Body of pancreas (tissue), 4 donors: ENCODE measurements at regions not wholly inside any gene's neighbourhood (a gene's known extent, or its start where the extent isn't known, plus 50 kb on each side); places are given as distances from the start of the nearest gene placed in this dataset.
"Not testable (repeated sequence)": the region's sequence is repeated elsewhere in the genome, so short reads cannot be mapped to it uniquely, and the experiment has no call there.

Experiments
- ATAC-seq: fragments of 150-250 bp; one replicate; pipeline ENCODE4 v1.9.1; 2016
- DNase-seq, 4 donors: peaks; one replicate each; pipeline ENCODE4 v3.0.0-alpha.2; 2019
- H3K27ac ChIP-seq, 4 donors: fragments of 200-600 bp; sonication (generic); 1 replicate in 3 of 4; 2 replicates in 1 of 4; pipeline versions ENCODE4 v1.5.1 to v1.6.1; 2016 to 2019; ENCODE audit warnings: mild to moderate bottlenecking in 1 of 4, mixed read lengths in 1 of 4, moderate library complexity in 1 of 4
- H3K27me3 ChIP-seq, 2 donors: fragments of 200-600 bp; sonication (generic); one replicate each; pipeline ENCODE4 v1.6.0; 2016; ENCODE audit warnings: mild to moderate bottlenecking in 1 of 2
- H3K36me3 ChIP-seq, 2 donors: fragments of 200-600 bp; sonication (generic); replicated peaks in 1 of 2; 2 replicates each; pipeline ENCODE4 v1.5.1; 2016; ENCODE audit warnings: low read depth in 2 of 2; ENCODE audit not compliant: insufficient read depth in 1 of 2
- H3K4me1 ChIP-seq: fragments of 200-600 bp; sonication (generic); one replicate; pipeline ENCODE4 v1.6.0; 2016
- H3K4me3 ChIP-seq, 2 donors: fragments of 200-600 bp; sonication (generic); 1 replicate in 1 of 2; 2 replicates in 1 of 2; pipeline ENCODE4 v1.5.1; 2016 to 2019
- H3K9me3 ChIP-seq, 3 donors: fragments of 200-600 bp; sonication (generic); 1 replicate in 2 of 3; 2 replicates in 1 of 3; pipeline ENCODE4 v1.5.1; 2016
- POLR2A ChIP-seq, 3 donors: fragments of 450-650 bp; IDR thresholded peaks; one replicate each; pipeline ENCODE4 v1.6.1; 2016; ENCODE audit warnings: antibody characterized with exemption in 3 of 3, mild to moderate bottlenecking in 2 of 3
- WGBS, 2 donors: methylation state at CpG; one replicate each; pipeline ENCODE4 v1.1.5; 2017; 5-methylcytosine and 5-hydroxymethylcytosine counted together
- intact Hi-C: fragments of 100-400 bp; cut with DNase I; formaldehyde crosslinking; loops from one replicate; pipeline ENCODE4 v1.15.1; 2023
- TF ChIP-seq, protein P1 (sequence below), 7 experiments: fragments of 450-650 bp in 4 of 7; fragments of 200-600 bp in 3 of 7; sonication (generic) in 3 of 7; IDR thresholded peaks; one replicate each; pipeline ENCODE4 v1.5.1; 2016 to 2019; ENCODE audit warnings: antibody characterized with exemption in 7 of 7

DNA sequence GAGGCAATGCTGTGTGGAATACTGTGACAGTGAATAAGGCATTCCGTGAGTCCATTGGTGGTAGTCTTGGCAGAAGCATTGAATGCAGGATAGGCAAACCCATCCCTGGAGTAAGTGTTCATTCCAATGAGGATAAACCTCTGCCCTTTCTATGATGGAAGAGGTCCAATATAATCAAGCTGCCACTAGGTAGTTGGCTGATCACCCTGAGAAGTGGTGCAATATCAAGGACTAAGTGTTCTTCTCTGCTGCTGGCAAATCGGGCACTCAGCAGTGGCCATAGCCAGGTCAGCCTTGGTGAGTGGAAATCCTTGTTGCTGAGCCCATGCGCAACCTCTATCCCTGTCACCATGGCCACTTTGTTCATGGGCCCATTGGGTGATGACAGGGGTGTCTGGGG lies 70.1 kb downstream of the FBXO4 start:
- no peak overlapping the region for H3K27ac ChIP-seq
- ATAC-seq (no peak), DNase-seq (no peak)
- no peak overlapping the region for H3K4me3 ChIP-seq
- H3K4me1 ChIP-seq, result no peaks in the 10 kb centered on the region
- TF ChIP-seq, protein P1, sequence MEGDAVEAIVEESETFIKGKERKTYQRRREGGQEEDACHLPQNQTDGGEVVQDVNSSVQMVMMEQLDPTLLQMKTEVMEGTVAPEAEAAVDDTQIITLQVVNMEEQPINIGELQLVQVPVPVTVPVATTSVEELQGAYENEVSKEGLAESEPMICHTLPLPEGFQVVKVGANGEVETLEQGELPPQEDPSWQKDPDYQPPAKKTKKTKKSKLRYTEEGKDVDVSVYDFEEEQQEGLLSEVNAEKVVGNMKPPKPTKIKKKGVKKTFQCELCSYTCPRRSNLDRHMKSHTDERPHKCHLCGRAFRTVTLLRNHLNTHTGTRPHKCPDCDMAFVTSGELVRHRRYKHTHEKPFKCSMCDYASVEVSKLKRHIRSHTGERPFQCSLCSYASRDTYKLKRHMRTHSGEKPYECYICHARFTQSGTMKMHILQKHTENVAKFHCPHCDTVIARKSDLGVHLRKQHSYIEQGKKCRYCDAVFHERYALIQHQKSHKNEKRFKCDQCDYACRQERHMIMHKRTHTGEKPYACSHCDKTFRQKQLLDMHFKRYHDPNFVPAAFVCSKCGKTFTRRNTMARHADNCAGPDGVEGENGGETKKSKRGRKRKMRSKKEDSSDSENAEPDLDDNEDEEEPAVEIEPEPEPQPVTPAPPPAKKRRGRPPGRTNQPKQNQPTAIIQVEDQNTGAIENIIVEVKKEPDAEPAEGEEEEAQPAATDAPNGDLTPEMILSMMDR (IDR thresholded peaks at IDR 0.05), result no peak
- TF ChIP-seq POLR2A (IDR thresholded peaks at IDR 0.05), result no peak
- H3K27me3 ChIP-seq, result no peaks in the 10 kb centered on the region
- whole genome bisulfite sequencing, 2 donors, result 72 to 83% methylated on average over 3 of the region's 3 CpGs
- no peaks in the 10 kb centered on the region for H3K9me3 ChIP-seq
- H3K36me3 ChIP-seq, result no peaks in the 10 kb centered on the region
- intact Hi-C loops, result no loop called here

DNA sequence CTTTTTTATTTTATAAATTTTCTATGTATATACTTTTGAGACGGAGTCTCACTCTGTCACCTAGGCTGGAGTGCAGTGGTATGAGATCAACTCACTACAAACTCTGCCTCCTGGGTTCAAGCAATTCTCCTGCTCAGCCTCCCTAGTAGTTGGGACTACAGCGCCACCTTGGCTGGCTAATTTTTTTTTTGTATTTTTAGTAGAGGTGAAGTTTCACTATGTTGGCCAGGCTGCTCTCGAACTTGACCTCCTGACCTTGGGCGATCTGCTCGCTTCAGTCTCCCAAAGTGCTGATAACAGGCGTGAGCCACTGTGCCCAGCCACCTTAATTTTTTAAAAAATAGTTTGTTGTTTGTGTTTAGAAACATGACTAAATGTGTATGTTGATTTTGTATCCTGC lies 76.6 kb downstream of the FBXO4 start:
- no peak for TF ChIP-seq POLR2A (IDR thresholded peaks at IDR 0.05)
- TF ChIP-seq, protein P1 (IDR thresholded peaks at IDR 0.05), result no peak
- intact Hi-C loops, result no loop called here

DNA sequence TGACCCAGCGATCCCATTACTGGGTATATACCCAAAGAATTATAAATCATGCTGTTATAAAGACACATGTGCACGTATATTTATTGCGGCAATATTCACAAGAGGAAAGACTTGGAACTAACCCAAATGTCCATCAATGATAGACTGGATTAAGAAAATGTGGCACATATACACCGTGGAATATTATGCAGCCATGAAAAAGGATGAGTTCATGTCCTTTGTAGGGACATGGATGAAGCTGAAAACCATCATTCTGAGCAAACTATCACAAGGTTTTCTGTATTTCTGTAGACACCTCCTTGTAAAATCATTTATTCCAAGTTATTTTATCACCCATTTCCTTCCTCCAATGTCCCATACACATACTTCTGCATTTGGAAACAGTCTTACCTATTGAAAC lies 78.8 kb downstream of the FBXO4 start:
- intact Hi-C loops, H3K36me3 ChIP-seq, H3K9me3 ChIP-seq, H3K27ac ChIP-seq, DNase-seq, ATAC-seq, H3K4me3 ChIP-seq, H3K27me3 ChIP-seq, H3K4me1 ChIP-seq: not testable (repeated sequence)
- WGBS, 2 donors, result 87 to 92% methylated on average over 4 of the region's 4 CpGs

More for the DNA sequence above, 76.6 kb downstream of the FBXO4 start:
- Histone ChIP-seq H3K9me3 (no peaks in the 10 kb centered on the region), H3K36me3 (no peaks in the 10 kb centered on the region), H3K27me3 (no peaks in the 10 kb centered on the region), H3K27ac (no peak overlapping the region), H3K4me1 (no peaks in the 10 kb centered on the region), H3K4me3 (no peak overlapping the region)
- DNase-seq (no peak), ATAC-seq (no peak)
- 52 to 67% methylated on average over 6 of the region's 6 CpGs for WGBS, 2 donors

DNA sequence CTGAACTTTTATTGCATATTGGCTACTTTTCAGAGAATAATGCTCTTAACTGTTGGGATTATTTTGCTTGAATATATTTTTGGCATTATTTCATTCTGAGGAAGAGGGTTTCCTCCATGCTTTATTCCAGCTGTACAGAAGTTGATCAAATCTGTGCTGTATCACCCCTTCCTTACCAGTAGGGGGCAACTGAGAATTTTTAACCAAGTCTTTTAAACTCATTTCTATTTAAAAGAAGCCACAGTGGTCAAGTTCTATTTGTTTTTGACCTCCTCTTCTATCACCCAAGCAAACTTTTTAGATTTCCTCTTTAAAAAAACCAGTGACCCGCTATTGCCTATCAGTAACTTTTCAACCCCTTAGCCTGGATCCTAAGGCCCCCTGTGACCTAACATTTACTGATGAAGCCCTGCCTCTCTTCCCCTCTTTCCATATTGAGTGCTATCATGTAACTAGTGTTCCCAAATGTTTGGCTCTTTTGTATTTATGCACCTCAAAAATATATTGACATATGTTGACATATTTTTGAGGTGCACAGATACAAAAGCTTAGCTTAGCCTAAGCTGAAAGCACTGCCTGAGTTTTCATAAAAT lies 80.6 kb downstream of the FBXO4 start:
- TF ChIP-seq, protein P1 (IDR thresholded peaks at IDR 0.05), result peak; percentile 31 to 62 (median 51)
- TF ChIP-seq POLR2A (IDR thresholded peaks at IDR 0.05), result no peak
- Histone ChIP-seq H3K27ac (no peak overlapping the region), H3K36me3 (no peaks in the 10 kb centered on the region), H3K4me1 (no peaks in the 10 kb centered on the region), H3K9me3 (no peaks in the 10 kb centered on the region), H3K27me3 (no peaks in the 10 kb centered on the region), H3K4me3 (no peak overlapping the region)
- 10 to 11% methylated on average over 1 of the region's 1 CpG for WGBS, 2 donors
- intact Hi-C loops, result no loop called here
- ATAC-seq (no peak), DNase-seq (no peak)

DNA sequence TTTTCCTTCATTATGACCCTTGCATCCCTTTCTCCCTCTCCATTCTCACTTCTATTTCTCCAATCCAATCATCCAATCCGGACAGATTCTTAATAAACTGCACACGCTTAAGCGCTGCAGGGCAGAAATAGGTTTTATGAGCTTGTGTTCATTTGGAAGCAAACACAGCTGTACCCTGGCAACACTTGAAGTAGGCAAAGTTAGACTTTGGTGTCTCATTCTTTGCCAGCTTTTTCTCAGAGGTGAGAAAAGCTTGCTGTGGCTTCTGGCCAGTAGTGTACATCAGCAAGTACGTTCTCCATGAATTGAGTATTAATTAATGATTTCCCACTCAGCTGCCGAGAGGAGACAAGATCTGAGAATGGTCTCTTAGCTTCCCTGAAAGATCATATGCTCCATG lies 88.5 kb downstream of the FBXO4 start:
- H3K27me3 ChIP-seq, result no peaks in the 10 kb centered on the region
- no peaks in the 10 kb centered on the region for H3K36me3 ChIP-seq
- DNase-seq, result no peak
- H3K9me3 ChIP-seq, result no peaks in the 10 kb centered on the region
- H3K27ac ChIP-seq, result no peak overlapping the region
- H3K4me3 ChIP-seq, result no peak overlapping the region
- 44 to 60% methylated on average over 5 of the region's 5 CpGs for WGBS, 2 donors
- TF ChIP-seq, protein P1 (IDR thresholded peaks at IDR 0.05), result no peak
- no peak for TF ChIP-seq POLR2A (IDR thresholded peaks at IDR 0.05)
- ATAC-seq, result no peak
- no peaks in the 10 kb centered on the region for H3K4me1 ChIP-seq
- intact Hi-C loops, result no loop called here
